ENCODE measurements at regions not wholly inside any gene's neighbourhood (a gene's known extent, or its start where the extent isn't known, plus 50 kb on each side); places are given as distances from the start of the nearest gene placed in this dataset.
"Not testable (repeated sequence)": the region's sequence is repeated elsewhere in the genome, so short reads cannot be mapped to it uniquely, and the experiment has no call there.

GRCh38 chr7:156534925-156535324 lies 105.6 kb upstream of the RNF32 start:
- Histone ChIP-seq H3K36me3 (no peaks in the 10 kb centered on the region), H3K4me1 (no peaks in the 10 kb centered on the region), H3K27me3 (peaks cover 23% of the 10 kb centered on the region), H3K9me3 (replicated peaks) (no peaks in the 10 kb centered on the region; the same call in 1 of the 2 replicates), H3K4me3 (no peak overlapping the region), H3K27ac (no peak overlapping the region)
- DNase-seq, result no peak

GRCh38 chr7:156533964-156534363 lies 106.6 kb upstream of the RNF32 start:
- H3K4me1 ChIP-seq, result no peaks in the 10 kb centered on the region
- no peak for DNase-seq
- H3K9me3 ChIP-seq (replicated peaks), result no peaks in the 10 kb centered on the region; the same call in 1 of the 2 replicates
- H3K27ac ChIP-seq, result no peak overlapping the region
- no peak overlapping the region for H3K4me3 ChIP-seq
- H3K27me3 ChIP-seq, result peaks cover 24% of the 10 kb centered on the region
- no peaks in the 10 kb centered on the region for H3K36me3 ChIP-seq

GRCh38 chr7:156533420-156533819 lies 107.2 kb upstream of the RNF32 start:
- H3K27me3 ChIP-seq, result peaks cover 24% of the 10 kb centered on the region
- no peak overlapping the region for H3K27ac ChIP-seq
- H3K36me3 ChIP-seq, result no peaks in the 10 kb centered on the region
- H3K4me3 ChIP-seq, result no peak overlapping the region
- no peaks in the 10 kb centered on the region; the same call in 1 of the 2 replicates for H3K9me3 ChIP-seq (replicated peaks)
- H3K4me1 ChIP-seq, result no peaks in the 10 kb centered on the region
- no peak for DNase-seq

GRCh38 chr7:156532016-156532602 lies 108.5 kb upstream of the RNF32 start:
- Histone ChIP-seq H3K27me3 (peaks cover 24% of the 10 kb centered on the region), H3K4me1 (no peaks in the 10 kb centered on the region), H3K9me3 (replicated peaks) (no peaks in the 10 kb centered on the region), H3K4me3 (no peak overlapping the region), H3K27ac (no peak overlapping the region), H3K36me3 (no peaks in the 10 kb centered on the region)
- no peak for DNase-seq

- peaks cover 27% of the 10 kb centered on the region for H3K27me3 ChIP-seq
- DNase-seq, result no peak
- H3K36me3 ChIP-seq, result no peaks in the 10 kb centered on the region
- H3K27ac ChIP-seq, result no peak overlapping the region
- no peaks in the 10 kb centered on the region for H3K9me3 ChIP-seq (replicated peaks)
- H3K4me1 ChIP-seq, result no peaks in the 10 kb centered on the region
- H3K4me3 ChIP-seq, result no peak overlapping the region
Observed at GRCh38 chr7:156529956-156530355, 110.6 kb upstream of the RNF32 start.

- no peak for DNase-seq
- Histone ChIP-seq H3K27me3 (peaks cover 23% of the 10 kb centered on the region; the same call in 1 of the 2 replicates), H3K36me3 (no peaks in the 10 kb centered on the region), H3K9me3 (replicated peaks) (no peaks in the 10 kb centered on the region), H3K27ac (no peak overlapping the region), H3K4me3 (no peak overlapping the region), H3K4me1 (no peaks in the 10 kb centered on the region)
Observed at GRCh38 chr7:156527458-156527890, 113.1 kb upstream of the RNF32 start.

- Histone ChIP-seq H3K27ac (no peak overlapping the region), H3K36me3 (no peaks in the 10 kb centered on the region), H3K9me3 (replicated peaks) (no peaks in the 10 kb centered on the region), H3K4me1 (no peaks in the 10 kb centered on the region), H3K27me3 (peaks cover 22% of the 10 kb centered on the region; the same call in 1 of the 2 replicates), H3K4me3 (no peak overlapping the region)
- DNase-seq, result no peak
Observed at GRCh38 chr7:156524818-156525597, 115.6 kb upstream of the RNF32 start.

GRCh38 chr7:156523447-156524048 lies 117.0 kb upstream of the RNF32 start:
- no peak for DNase-seq
- no peak overlapping the region for H3K4me3 ChIP-seq
- H3K4me1 ChIP-seq, result no peaks in the 10 kb centered on the region
- no peaks in the 10 kb centered on the region for H3K36me3 ChIP-seq
- H3K27ac ChIP-seq, result no peak overlapping the region
- H3K27me3 ChIP-seq, result peaks cover 18% of the 10 kb centered on the region; the same call in 1 of the 2 replicates
- H3K9me3 ChIP-seq (replicated peaks), result no peaks in the 10 kb centered on the region

- Histone ChIP-seq H3K9me3 (replicated peaks) (no peaks in the 10 kb centered on the region), H3K4me3 (no peak overlapping the region), H3K4me1 (no peaks in the 10 kb centered on the region), H3K27ac (no peak overlapping the region), H3K27me3 (peaks cover 18% of the 10 kb centered on the region; the same call in 1 of the 2 replicates), H3K36me3 (no peaks in the 10 kb centered on the region)
- no peak for DNase-seq
Observed at GRCh38 chr7:156522801-156523200, 117.8 kb upstream of the RNF32 start.

- Histone ChIP-seq H3K4me1 (no peaks in the 10 kb centered on the region), H3K9me3 (replicated peaks) (no peaks in the 10 kb centered on the region), H3K36me3 (no peaks in the 10 kb centered on the region), H3K27ac (no peak overlapping the region), H3K27me3 (peaks cover 4% of the 10 kb centered on the region), H3K4me3 (no peak overlapping the region)
- DNase-seq, result no peak
Observed at GRCh38 chr7:156519070-156519469, 121.5 kb upstream of the RNF32 start.

- Histone ChIP-seq H3K9me3 (replicated peaks) (no peaks in the 10 kb centered on the region), H3K4me3 (no peak overlapping the region), H3K27me3 (peaks cover 3% of the 10 kb centered on the region), H3K36me3 (no peaks in the 10 kb centered on the region), H3K4me1 (no peaks in the 10 kb centered on the region), H3K27ac (no peak overlapping the region)
- no peak for DNase-seq
Observed at GRCh38 chr7:156518466-156518865, 122.1 kb upstream of the RNF32 start.

GRCh38 chr7:156517858-156518257 lies 122.7 kb upstream of the RNF32 start:
- H3K27me3 ChIP-seq; H3K4me3 ChIP-seq; H3K27ac ChIP-seq; H3K9me3 ChIP-seq (replicated peaks); DNase-seq; H3K36me3 ChIP-seq; H3K4me1 ChIP-seq: not testable (repeated sequence)

GRCh38 chr7:156516791-156517378 lies 123.7 kb upstream of the RNF32 start:
- Histone ChIP-seq H3K36me3 (no peaks in the 10 kb centered on the region), H3K27me3 (peaks cover 3% of the 10 kb centered on the region), H3K27ac (no peak overlapping the region), H3K4me3 (no peak overlapping the region), H3K4me1 (no peaks in the 10 kb centered on the region), H3K9me3 (replicated peaks) (no peaks in the 10 kb centered on the region)
- no peak for DNase-seq

GRCh38 chr7:156515911-156516790 lies 124.4 kb upstream of the RNF32 start:
- no peaks in the 10 kb centered on the region; the same call in none of the 2 replicates for H3K27me3 ChIP-seq
- H3K4me1 ChIP-seq, result no peaks in the 10 kb centered on the region
- DNase-seq, result no peak
- no peak overlapping the region for H3K4me3 ChIP-seq
- no peaks in the 10 kb centered on the region for H3K36me3 ChIP-seq
- H3K9me3 ChIP-seq (replicated peaks), result no peaks in the 10 kb centered on the region
- no peak overlapping the region for H3K27ac ChIP-seq

All from SJCRH30 (cell line).